ENCODE measurements at regions not wholly inside any gene's neighbourhood (a gene's known extent, or its start where the extent isn't known, plus 50 kb on each side); places are given as distances from the start of the nearest gene placed in this dataset.

DNA sequence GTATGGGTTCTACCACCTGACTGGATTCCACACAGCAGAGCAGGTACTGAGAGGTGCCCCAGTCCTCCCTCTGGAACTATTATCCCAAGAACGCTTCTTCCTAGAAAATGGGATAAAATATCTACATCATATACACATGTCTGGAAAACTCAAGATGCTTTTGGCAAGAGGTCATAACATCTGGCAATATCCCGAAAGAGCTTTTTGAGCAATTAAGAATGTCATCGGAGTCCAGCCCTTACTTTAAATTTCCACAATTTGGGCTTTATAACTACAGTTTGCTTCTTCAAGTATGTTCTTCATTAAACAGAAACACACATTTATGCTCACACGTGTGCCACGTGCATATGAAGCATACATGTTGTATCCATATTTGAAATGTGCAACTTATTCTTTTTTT, 365.9 kb upstream of the THBS1 start:
- TF ChIP-seq, protein P1, sequence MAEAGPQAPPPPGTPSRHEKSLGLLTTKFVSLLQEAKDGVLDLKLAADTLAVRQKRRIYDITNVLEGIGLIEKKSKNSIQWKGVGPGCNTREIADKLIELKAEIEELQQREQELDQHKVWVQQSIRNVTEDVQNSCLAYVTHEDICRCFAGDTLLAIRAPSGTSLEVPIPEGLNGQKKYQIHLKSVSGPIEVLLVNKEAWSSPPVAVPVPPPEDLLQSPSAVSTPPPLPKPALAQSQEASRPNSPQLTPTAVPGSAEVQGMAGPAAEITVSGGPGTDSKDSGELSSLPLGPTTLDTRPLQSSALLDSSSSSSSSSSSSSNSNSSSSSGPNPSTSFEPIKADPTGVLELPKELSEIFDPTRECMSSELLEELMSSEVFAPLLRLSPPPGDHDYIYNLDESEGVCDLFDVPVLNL (CRISPR knock-in tag; IDR thresholded peaks at IDR 0.05; ENCODE audit: borderline replicate concordance, low read depth): no peak
- TF ChIP-seq FOXJ3 (CRISPR knock-in tag; IDR thresholded peaks at IDR 0.05; ENCODE audit: borderline replicate concordance): no peak
- TF ChIP-seq FOXK1 (CRISPR knock-in tag; IDR thresholded peaks at IDR 0.05): no peak
- TF ChIP-seq, protein P2, sequence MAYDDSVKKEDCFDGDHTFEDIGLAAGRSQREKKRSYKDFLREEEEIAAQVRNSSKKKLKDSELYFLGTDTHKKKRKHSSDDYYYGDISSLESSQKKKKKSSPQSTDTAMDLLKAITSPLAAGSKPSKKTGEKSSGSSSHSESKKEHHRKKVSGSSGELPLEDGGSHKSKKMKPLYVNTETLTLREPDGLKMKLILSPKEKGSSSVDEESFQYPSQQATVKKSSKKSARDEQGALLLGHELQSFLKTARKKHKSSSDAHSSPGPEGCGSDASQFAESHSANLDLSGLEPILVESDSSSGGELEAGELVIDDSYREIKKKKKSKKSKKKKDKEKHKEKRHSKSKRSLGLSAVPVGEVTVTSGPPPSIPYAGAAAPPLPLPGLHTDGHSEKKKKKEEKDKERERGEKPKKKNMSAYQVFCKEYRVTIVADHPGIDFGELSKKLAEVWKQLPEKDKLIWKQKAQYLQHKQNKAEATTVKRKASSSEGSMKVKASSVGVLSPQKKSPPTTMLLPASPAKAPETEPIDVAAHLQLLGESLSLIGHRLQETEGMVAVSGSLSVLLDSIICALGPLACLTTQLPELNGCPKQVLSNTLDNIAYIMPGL (CRISPR knock-in tag; IDR thresholded peaks at IDR 0.05): no peak
- no peak for TF ChIP-seq SP1 (CRISPR knock-in tag; conservative IDR thresholded peaks at IDR 0.05)
- TF ChIP-seq, protein P3, sequence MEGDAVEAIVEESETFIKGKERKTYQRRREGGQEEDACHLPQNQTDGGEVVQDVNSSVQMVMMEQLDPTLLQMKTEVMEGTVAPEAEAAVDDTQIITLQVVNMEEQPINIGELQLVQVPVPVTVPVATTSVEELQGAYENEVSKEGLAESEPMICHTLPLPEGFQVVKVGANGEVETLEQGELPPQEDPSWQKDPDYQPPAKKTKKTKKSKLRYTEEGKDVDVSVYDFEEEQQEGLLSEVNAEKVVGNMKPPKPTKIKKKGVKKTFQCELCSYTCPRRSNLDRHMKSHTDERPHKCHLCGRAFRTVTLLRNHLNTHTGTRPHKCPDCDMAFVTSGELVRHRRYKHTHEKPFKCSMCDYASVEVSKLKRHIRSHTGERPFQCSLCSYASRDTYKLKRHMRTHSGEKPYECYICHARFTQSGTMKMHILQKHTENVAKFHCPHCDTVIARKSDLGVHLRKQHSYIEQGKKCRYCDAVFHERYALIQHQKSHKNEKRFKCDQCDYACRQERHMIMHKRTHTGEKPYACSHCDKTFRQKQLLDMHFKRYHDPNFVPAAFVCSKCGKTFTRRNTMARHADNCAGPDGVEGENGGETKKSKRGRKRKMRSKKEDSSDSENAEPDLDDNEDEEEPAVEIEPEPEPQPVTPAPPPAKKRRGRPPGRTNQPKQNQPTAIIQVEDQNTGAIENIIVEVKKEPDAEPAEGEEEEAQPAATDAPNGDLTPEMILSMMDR (IDR thresholded peaks at IDR 0.05): no peak
- TF ChIP-seq ESRRA (CRISPR knock-in tag; IDR thresholded peaks at IDR 0.05; ENCODE audit: borderline replicate concordance): no peak
- TF ChIP-seq NR3C1 (CRISPR knock-in tag; conservative IDR thresholded peaks at IDR 0.05; ENCODE audit: low read depth): no peak
- TF ChIP-seq CREM (CRISPR knock-in tag; IDR thresholded peaks at IDR 0.05): no peak
- TF ChIP-seq, protein P4, sequence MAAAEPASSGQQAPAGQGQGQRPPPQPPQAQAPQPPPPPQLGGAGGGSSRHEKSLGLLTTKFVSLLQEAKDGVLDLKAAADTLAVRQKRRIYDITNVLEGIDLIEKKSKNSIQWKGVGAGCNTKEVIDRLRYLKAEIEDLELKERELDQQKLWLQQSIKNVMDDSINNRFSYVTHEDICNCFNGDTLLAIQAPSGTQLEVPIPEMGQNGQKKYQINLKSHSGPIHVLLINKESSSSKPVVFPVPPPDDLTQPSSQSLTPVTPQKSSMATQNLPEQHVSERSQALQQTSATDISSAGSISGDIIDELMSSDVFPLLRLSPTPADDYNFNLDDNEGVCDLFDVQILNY (CRISPR knock-in tag; IDR thresholded peaks at IDR 0.05): no peak
- TF ChIP-seq RELA (CRISPR knock-in tag; IDR thresholded peaks at IDR 0.05; ENCODE audit: borderline replicate concordance): no peak
- TF ChIP-seq ZNF232 (CRISPR knock-in tag; IDR thresholded peaks at IDR 0.05): no peak
- TF ChIP-seq, protein P5, sequence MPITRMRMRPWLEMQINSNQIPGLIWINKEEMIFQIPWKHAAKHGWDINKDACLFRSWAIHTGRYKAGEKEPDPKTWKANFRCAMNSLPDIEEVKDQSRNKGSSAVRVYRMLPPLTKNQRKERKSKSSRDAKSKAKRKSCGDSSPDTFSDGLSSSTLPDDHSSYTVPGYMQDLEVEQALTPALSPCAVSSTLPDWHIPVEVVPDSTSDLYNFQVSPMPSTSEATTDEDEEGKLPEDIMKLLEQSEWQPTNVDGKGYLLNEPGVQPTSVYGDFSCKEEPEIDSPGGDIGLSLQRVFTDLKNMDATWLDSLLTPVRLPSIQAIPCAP (CRISPR knock-in tag; IDR thresholded peaks at IDR 0.05): no peak
